Caco-2 (cell line): ENCODE measurements at regions not wholly inside any gene's neighbourhood (a gene's known extent, or its start where the extent isn't known, plus 50 kb on each side); places are given as distances from the start of the nearest gene placed in this dataset.

Source experiments
- BruUV-seq: library from RNA; stranded (reverse); fragments of 400-500 nt; replicated peaks from 2 replicates; lab custom pipeline; 2021; lab: Mats Ljungman, UMichigan
- CTCF ChIA-PET: fragments of 300-600 bp; sonication (Branson Sonifier 250); formaldehyde crosslinking; loops from one replicate; lab custom pipeline; 2022; ENCODE audit warnings: antibody characterized with exemption; lab: Charles Lee
- POLR2A ChIA-PET: fragments of 300-600 bp; sonication (Branson Sonifier 250); formaldehyde crosslinking; loops from one replicate; lab custom pipeline; 2022; ENCODE audit warnings: antibody characterized with exemption; lab: Charles Lee
- DNase-seq, 2 experiments: peaks; one replicate each; pipeline versions ENCODE4 v3.0.0 to v3.0.0-alpha.2; 2020 to 2022
- H3K27me3 ChIP-seq: replicated peaks from 2 replicates; pipeline ENCODE4 v1.6.0; 2011; ENCODE audit warnings: low read length; ENCODE audit not compliant: control insufficient read depth, insufficient read depth
- H3K36me3 ChIP-seq: 2 replicates; pipeline ENCODE4 v1.5.1; 2011; ENCODE audit warnings: low read length; ENCODE audit not compliant: control insufficient read depth, insufficient read depth
- H3K4me1 ChIP-seq: fragments of 250-450 bp; sonication (Bioruptor Pico); 2 replicates; pipeline ENCODE4 v1.5.1; 2020; ENCODE audit warnings: mild to moderate bottlenecking
- H3K4me3 ChIP-seq: 2 replicates; pipeline ENCODE4 v1.5.1; 2011; ENCODE audit warnings: low read depth, mild to moderate bottlenecking, control low read depth, low read length
- H3K9me3 ChIP-seq: fragments of 250-450 bp; sonication (Bioruptor Pico); 2 replicates; pipeline ENCODE4 v1.5.1; 2020; ENCODE audit warnings: mild to moderate bottlenecking, moderate library complexity
- H3K27ac Mint-ChIP-seq: one replicate; pipeline ENCODE4 v1.8.0; 2022; ENCODE audit warnings: mixed read lengths; ENCODE audit not compliant: unreplicated experiment
- H3K27me3 Mint-ChIP-seq: one replicate; pipeline ENCODE4 v1.8.0; 2022; ENCODE audit warnings: mixed read lengths; ENCODE audit not compliant: insufficient read depth, unreplicated experiment
- H3K36me3 Mint-ChIP-seq: one replicate; pipeline ENCODE4 v1.8.0; 2022; ENCODE audit warnings: mild to moderate bottlenecking, mixed read lengths; ENCODE audit not compliant: insufficient read depth, unreplicated experiment
- H3K4me1 Mint-ChIP-seq: one replicate; pipeline ENCODE4 v1.8.0; 2022; ENCODE audit warnings: low read depth, mixed read lengths; ENCODE audit not compliant: unreplicated experiment
- H3K4me3 Mint-ChIP-seq: one replicate; pipeline ENCODE4 v1.8.0; 2022; ENCODE audit warnings: mild to moderate bottlenecking, moderate library complexity, mixed read lengths; ENCODE audit not compliant: unreplicated experiment
- H3K9me3 Mint-ChIP-seq: one replicate; pipeline ENCODE4 v1.8.0; 2022; ENCODE audit warnings: mixed read lengths; ENCODE audit not compliant: unreplicated experiment
- CTCF ChIP-seq, 2 experiments: fragments of 200-600 bp in 1 of 2; IDR thresholded peaks; 1 replicate in 1 of 2; 2 replicates in 1 of 2; pipeline versions ENCODE4 v1.5.1 to v1.8.0; 2011 to 2022; ENCODE audit warnings: antibody characterized with exemption in 1 of 2, control low read depth in 1 of 2, inconsistent platforms in 1 of 2, low read depth in 1 of 2, low read length in 1 of 2, mild to moderate bottlenecking in 1 of 2, moderate library complexity in 1 of 2; ENCODE audit not compliant: insufficient read depth in 1 of 2, severe bottlenecking in 1 of 2, unreplicated experiment in 1 of 2
- intact Hi-C: fragments of 100-400 bp; cut with micrococcal nuclease; formaldehyde crosslinking; loops from one replicate; pipeline ENCODE4 v1.10.0; 2022; ENCODE audit not compliant: unreplicated experiment

GRCh38 chr2:217261452-217261851, 401.6 kb upstream of the TNP1 start:
- Histone ChIP-seq H3K27me3 (no peaks in the 10 kb centered on the region), H3K4me3 (no peak overlapping the region), H3K4me1 (no peaks in the 10 kb centered on the region), H3K9me3 (no peaks in the 10 kb centered on the region), H3K36me3 (no peaks in the 10 kb centered on the region)
- Mint-ChIP-seq H3K9me3 (no peaks in the 10 kb centered on the region), H3K27me3 (no peaks in the 10 kb centered on the region), H3K4me1 (no peaks in the 10 kb centered on the region), H3K36me3 (no peaks in the 10 kb centered on the region), H3K27ac (no peak overlapping the region), H3K4me3 (no peak overlapping the region)
- intact Hi-C loops, result no loop called here
- TF ChIP-seq CTCF (IDR thresholded peaks at IDR 0.05; ENCODE audit: insufficient read depth in 1 of 2, low read depth in 1 of 2, low read length in 1 of 2, severe bottlenecking in 1 of 2, unreplicated experiment in 1 of 2), result no peak
- POLR2A ChIA-PET, result no interaction called here
- CTCF ChIA-PET, result no interaction called here
- DNase-seq, result no peak
- no TSS peak for BruUV-seq

- ChIA-PET CTCF (no interaction called here), POLR2A (no interaction called here)
- Mint-ChIP-seq H3K9me3 (no peaks in the 10 kb centered on the region), H3K27me3 (no peaks in the 10 kb centered on the region), H3K4me3 (no peak overlapping the region), H3K27ac (no peak overlapping the region), H3K4me1 (no peaks in the 10 kb centered on the region), H3K36me3 (no peaks in the 10 kb centered on the region)
- Histone ChIP-seq H3K36me3 (no peaks in the 10 kb centered on the region), H3K9me3 (no peaks in the 10 kb centered on the region), H3K4me3 (no peak overlapping the region), H3K4me1 (no peaks in the 10 kb centered on the region), H3K27me3 (no peaks in the 10 kb centered on the region)
- no peak for TF ChIP-seq CTCF (IDR thresholded peaks at IDR 0.05; ENCODE audit: insufficient read depth in 1 of 2, low read depth in 1 of 2, low read length in 1 of 2, severe bottlenecking in 1 of 2, unreplicated experiment in 1 of 2)
- no TSS peak for BruUV-seq
- intact Hi-C loops, result no loop called here
- DNase-seq, result no peak
These were observed 400.7 kb upstream of the TNP1 start for GRCh38 chr2:217260441-217261115.

- H3K4me1 Mint-ChIP-seq, result no peaks in the 10 kb centered on the region
- Histone ChIP-seq H3K4me1 (no peaks in the 10 kb centered on the region), H3K4me3 (no peak overlapping the region), H3K27me3 (no peaks in the 10 kb centered on the region), H3K36me3 (no peaks in the 10 kb centered on the region), H3K9me3 (no peaks in the 10 kb centered on the region)
- H3K4me3 Mint-ChIP-seq, result no peak overlapping the region
- DNase-seq, result no peak
- TF ChIP-seq CTCF (IDR thresholded peaks at IDR 0.05; ENCODE audit: insufficient read depth in 1 of 2, low read depth in 1 of 2, low read length in 1 of 2, severe bottlenecking in 1 of 2, unreplicated experiment in 1 of 2), result no peak
- no peak overlapping the region for H3K27ac Mint-ChIP-seq
- intact Hi-C loops, result no loop called here
- peaks cover 2% of the 10 kb centered on the region for H3K27me3 Mint-ChIP-seq
- no peaks in the 10 kb centered on the region for H3K9me3 Mint-ChIP-seq
- POLR2A ChIA-PET, result no interaction called here
- CTCF ChIA-PET, result no interaction called here
- BruUV-seq, result no TSS peak
- no peaks in the 10 kb centered on the region for H3K36me3 Mint-ChIP-seq
These were observed 398.3 kb upstream of the TNP1 start for GRCh38 chr2:217258170-217258569.
